RWPE2 (cell line): ENCODE measurements at regions not wholly inside any gene's neighbourhood (a gene's known extent, or its start where the extent isn't known, plus 50 kb on each side); places are given as distances from the start of the nearest gene placed in this dataset.

Source experiments
- ATAC-seq: fragments of 200-7000 bp; cut with Tn5 transposase; 3 replicates; pipeline ENCODE4 v1.9.1; 2021; ENCODE audit warnings: low read depth
- DNase-seq: peaks from one replicate; pipeline ENCODE4 v3.0.0-alpha.2; 2020; ENCODE audit warnings: low spot score
- H3K27ac ChIP-seq: fragments of 450-650 bp; 2 replicates; pipeline ENCODE4 v1.5.1; 2017; ENCODE audit warnings: mild to moderate bottlenecking; ENCODE audit not compliant: poor library complexity, severe bottlenecking
- H3K27me3 ChIP-seq: fragments of 250-450 bp; sonication (Bioruptor Pico); 2 replicates; pipeline ENCODE4 v1.5.1; 2021; ENCODE audit warnings: mild to moderate bottlenecking, moderate library complexity; ENCODE audit not compliant: insufficient read depth, poor library complexity, severe bottlenecking
- H3K36me3 ChIP-seq: fragments of 250-450 bp; sonication (Bioruptor Pico); 2 replicates; pipeline ENCODE4 v1.5.1; 2020; ENCODE audit warnings: low read depth, mild to moderate bottlenecking, moderate library complexity
- H3K4me1 ChIP-seq: fragments of 250-450 bp; sonication (Bioruptor Pico); 2 replicates; pipeline ENCODE4 v1.5.1; 2021; ENCODE audit warnings: mild to moderate bottlenecking, moderate library complexity; ENCODE audit not compliant: insufficient read depth, poor library complexity, severe bottlenecking
- H3K4me3 ChIP-seq: fragments of 250-450 bp; sonication (Bioruptor Pico); 2 replicates; pipeline ENCODE4 v1.5.1; 2021; ENCODE audit warnings: mild to moderate bottlenecking, moderate library complexity; ENCODE audit not compliant: severe bottlenecking
- H3K9me3 ChIP-seq: fragments of 250-450 bp; sonication (Bioruptor Pico); 2 replicates; pipeline ENCODE4 v1.5.1; 2021; ENCODE audit warnings: mild to moderate bottlenecking, moderate library complexity; ENCODE audit not compliant: severe bottlenecking
- CTCF ChIP-seq: fragments of 450-650 bp; IDR thresholded peaks from one replicate; pipeline ENCODE4 v1.5.1; 2017; ENCODE audit warnings: mild to moderate bottlenecking, moderate library complexity; ENCODE audit not compliant: poor library complexity, severe bottlenecking

DNA sequence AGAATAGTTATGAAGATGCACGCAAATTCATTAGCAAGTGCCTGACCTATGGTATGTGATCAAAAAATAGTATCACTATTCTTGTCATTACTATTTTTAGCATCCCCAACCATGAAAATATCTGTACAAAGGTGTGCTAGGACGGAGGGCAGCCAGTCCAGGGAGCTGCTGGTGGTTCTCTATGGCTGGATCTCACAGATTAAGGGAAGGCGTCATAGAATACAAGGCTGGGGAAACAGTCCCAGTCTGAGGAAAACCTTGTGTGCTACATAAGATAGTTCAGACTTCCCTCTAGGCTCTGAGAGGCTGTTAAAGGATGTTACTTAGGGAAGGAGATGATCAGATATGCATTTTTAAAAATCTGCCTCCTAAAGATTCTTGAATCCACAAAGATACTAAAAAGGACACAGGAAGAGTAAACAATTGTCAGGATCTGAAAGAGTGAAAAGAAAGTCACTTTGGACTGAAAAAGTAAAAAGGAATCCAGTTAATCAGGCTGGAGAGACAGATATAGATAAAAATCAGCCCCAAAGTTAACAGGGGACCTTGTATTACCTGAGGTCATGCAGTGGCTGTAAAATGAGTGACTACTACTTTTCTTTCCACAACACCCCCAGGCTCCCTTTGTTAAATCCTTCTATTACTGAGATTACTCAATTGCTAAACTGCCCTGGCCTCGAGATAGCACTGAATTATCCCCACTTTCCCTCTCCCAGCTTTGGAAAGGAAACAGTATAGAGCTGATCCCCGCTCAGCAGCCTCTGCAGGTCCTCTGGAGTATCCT, 108.6 kb downstream of the MAB21L3 start:
- DNase-seq (no peak), ATAC-seq (no peak)
- no peak overlapping the region for H3K27ac ChIP-seq
- no peaks in the 10 kb centered on the region for H3K9me3 ChIP-seq
- no peak for TF ChIP-seq CTCF
- no peaks in the 10 kb centered on the region for H3K27me3 ChIP-seq
- no peaks in the 10 kb centered on the region for H3K36me3 ChIP-seq
- no peak overlapping the region for H3K4me3 ChIP-seq
- H3K4me1 ChIP-seq: no peaks in the 10 kb centered on the region

- no peaks in the 10 kb centered on the region for H3K9me3 ChIP-seq
- TF ChIP-seq CTCF: no peak
- no peaks in the 10 kb centered on the region for H3K36me3 ChIP-seq
- ATAC-seq (no peak), DNase-seq (no peak)
- H3K4me1 ChIP-seq: no peaks in the 10 kb centered on the region
- no peak overlapping the region for H3K27ac ChIP-seq
- no peak overlapping the region for H3K4me3 ChIP-seq
- H3K27me3 ChIP-seq: no peaks in the 10 kb centered on the region
Measured at GRCh38 chr1:116224111-116224510, 112.9 kb downstream of the MAB21L3 start.

- no peak for ATAC-seq
- Histone ChIP-seq H3K9me3 (no peaks in the 10 kb centered on the region), H3K27me3 (no peaks in the 10 kb centered on the region), H3K4me3 (no peak overlapping the region), H3K4me1 (no peaks in the 10 kb centered on the region), H3K36me3 (no peaks in the 10 kb centered on the region), H3K27ac (no peak overlapping the region)
- TF ChIP-seq CTCF: no peak
- DNase-seq: no peak
Measured at GRCh38 chr1:116224561-116224960, 113.4 kb downstream of the MAB21L3 start.

DNA sequence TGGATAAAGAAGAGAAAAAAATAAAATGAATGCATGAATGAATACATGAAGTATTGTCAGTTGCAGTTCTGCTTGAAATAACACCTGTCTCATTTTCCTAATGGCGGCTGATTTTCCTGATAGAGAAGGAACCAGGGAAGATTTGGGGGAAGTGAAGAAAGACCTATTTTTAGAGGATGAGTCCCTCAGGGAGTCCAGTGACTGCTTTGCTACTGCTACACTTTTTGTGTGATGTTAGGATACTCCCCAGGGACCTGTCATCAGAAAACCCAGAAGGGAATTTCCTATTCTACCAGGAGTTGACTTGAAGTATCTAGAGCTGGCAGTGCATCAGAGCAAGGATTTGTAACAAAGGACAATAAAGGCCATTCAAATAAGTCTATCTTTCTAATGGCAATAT, 114.8 kb downstream of the MAB21L3 start:
- H3K9me3 ChIP-seq: no peaks in the 10 kb centered on the region
- no peak overlapping the region for H3K4me3 ChIP-seq
- no peak for ATAC-seq
- H3K27me3 ChIP-seq: no peaks in the 10 kb centered on the region
- DNase-seq: no peak
- TF ChIP-seq CTCF: no peak
- no peaks in the 10 kb centered on the region for H3K4me1 ChIP-seq
- no peak overlapping the region for H3K27ac ChIP-seq
- no peaks in the 10 kb centered on the region for H3K36me3 ChIP-seq

DNA sequence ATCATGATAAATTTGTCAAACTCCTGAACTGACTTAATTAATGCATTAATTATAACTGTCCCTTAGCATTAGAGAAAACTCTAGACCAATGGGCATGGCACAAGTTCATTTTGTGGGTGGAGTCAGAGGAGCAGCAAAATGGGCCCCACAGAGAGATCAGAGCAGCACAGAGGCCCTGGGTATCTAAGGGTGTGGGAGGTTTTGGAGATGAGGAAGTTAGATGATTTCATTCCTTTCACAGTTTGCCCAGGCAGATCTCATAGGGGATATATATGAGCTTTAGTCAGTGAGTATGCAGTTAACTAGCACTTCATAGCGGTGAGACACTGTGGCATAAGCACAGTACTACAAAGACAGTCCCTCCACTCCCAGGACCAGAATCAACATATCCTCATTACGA, 117.3 kb downstream of the MAB21L3 start:
- no peaks in the 10 kb centered on the region for H3K9me3 ChIP-seq
- no peak overlapping the region for H3K4me3 ChIP-seq
- no peak overlapping the region for H3K27ac ChIP-seq
- no peaks in the 10 kb centered on the region for H3K4me1 ChIP-seq
- no peak for ATAC-seq
- no peaks in the 10 kb centered on the region for H3K27me3 ChIP-seq
- TF ChIP-seq CTCF: no peak
- no peak for DNase-seq
- H3K36me3 ChIP-seq: no peaks in the 10 kb centered on the region
